SK-N-SH treated with all-trans-retinoic acid at 6 μM for 48 hours (cell line): ENCODE measurements at regions not wholly inside any gene's neighbourhood (a gene's known extent, or its start where the extent isn't known, plus 50 kb on each side); places are given as distances from the start of the nearest gene placed in this dataset.
"Not testable (repeated sequence)": the region's sequence is repeated elsewhere in the genome, so short reads cannot be mapped to it uniquely, and the experiment has no call there.

ENCODE experiments used
- ATAC-seq: fragments of 200-7000 bp; cut with Tn5 transposase; 3 replicates; pipeline ENCODE4 v1.9.1; 2020; ENCODE audit warnings: mild to moderate bottlenecking, moderate library complexity
- ARNTL ChIP-seq: fragments of 450-650 bp; formaldehyde crosslinking; IDR thresholded peaks from 2 replicates; pipeline ENCODE4 v1.5.0; 2020; ENCODE audit warnings: low read depth, mild to moderate bottlenecking, moderate library complexity, borderline replicate concordance
- CREB5 ChIP-seq: fragments of 250-450 bp; sonication (Bioruptor Pico); IDR thresholded peaks from 2 replicates; pipeline ENCODE4 v1.5.1; 2020; ENCODE audit warnings: low read depth, mild to moderate bottlenecking, moderate library complexity
- CSDC2 ChIP-seq: fragments of 250-450 bp; sonication (Bioruptor Pico); IDR thresholded peaks from 2 replicates; pipeline ENCODE4 v1.5.0; 2020; ENCODE audit warnings: mild to moderate bottlenecking, moderate library complexity
- CSRNP3 ChIP-seq: fragments of 250-450 bp; sonication (Bioruptor Pico); IDR thresholded peaks from 2 replicates; pipeline ENCODE4 v1.5.1; 2021; ENCODE audit warnings: mild to moderate bottlenecking, moderate library complexity
- ESRRG ChIP-seq: fragments of 250-450 bp; sonication (Bioruptor Pico); IDR thresholded peaks from 2 replicates; pipeline ENCODE4 v1.6.1; 2021; ENCODE audit warnings: mild to moderate bottlenecking
- ISL1 ChIP-seq: fragments of 250-450 bp; sonication (Bioruptor Pico); IDR thresholded peaks from 2 replicates; pipeline ENCODE4 v2.1.2; 2022; ENCODE audit warnings: mild to moderate bottlenecking, moderate library complexity
- PATZ1 ChIP-seq: fragments of 250-450 bp; sonication (Bioruptor Pico); IDR thresholded peaks from 2 replicates; pipeline ENCODE4 v1.8.0; 2020; ENCODE audit warnings: mild to moderate bottlenecking, moderate library complexity, borderline replicate concordance
- POU6F1 ChIP-seq: fragments of 250-450 bp; sonication (Bioruptor Pico); IDR thresholded peaks from 2 replicates; pipeline ENCODE4 v1.8.0; 2021; ENCODE audit warnings: low read depth, mild to moderate bottlenecking, moderate library complexity, borderline replicate concordance
- PPARA ChIP-seq: fragments of 250-450 bp; sonication (Bioruptor Pico); IDR thresholded peaks from 2 replicates; pipeline ENCODE4 v1.5.0; 2020; ENCODE audit warnings: mild to moderate bottlenecking, borderline replicate concordance
- RARB ChIP-seq: fragments of 250-450 bp; sonication (Bioruptor Pico); IDR thresholded peaks from 2 replicates; pipeline ENCODE4 v1.8.0; 2021; ENCODE audit warnings: mild to moderate bottlenecking, moderate library complexity
- SNAI2 ChIP-seq: fragments of 250-450 bp; sonication (Bioruptor Pico); IDR thresholded peaks from 2 replicates; pipeline ENCODE4 v1.5.0; 2020; ENCODE audit warnings: mild to moderate bottlenecking, moderate library complexity
- TCF4 ChIP-seq: fragments of 250-450 bp; sonication (Bioruptor Pico); IDR thresholded peaks from 2 replicates; pipeline ENCODE4 v1.8.0; 2021; ENCODE audit warnings: mild to moderate bottlenecking, moderate library complexity, borderline replicate concordance
- TOX ChIP-seq: fragments of 250-450 bp; sonication (Bioruptor Pico); IDR thresholded peaks from 2 replicates; pipeline ENCODE4 v1.8.0; 2021; ENCODE audit warnings: mild to moderate bottlenecking, moderate library complexity, borderline replicate concordance
- ZFP3 ChIP-seq: fragments of 250-450 bp; sonication (Bioruptor Pico); IDR thresholded peaks from 2 replicates; pipeline ENCODE4 v1.5.0; 2020; ENCODE audit warnings: mild to moderate bottlenecking, moderate library complexity
- ZFP30 ChIP-seq: fragments of 450-650 bp; formaldehyde crosslinking; IDR thresholded peaks from 2 replicates; pipeline ENCODE4 v1.5.0; 2022; ENCODE audit warnings: mild to moderate bottlenecking, moderate library complexity
- ZNF70 ChIP-seq: fragments of 450-650 bp; formaldehyde crosslinking; IDR thresholded peaks from 2 replicates; pipeline ENCODE4 v1.5.0; 2020; ENCODE audit warnings: mild to moderate bottlenecking, moderate library complexity

GRCh38 chr2:137900421-137901141 is 63.7 kb upstream of the HNMT start:
- TF ChIP-seq CSRNP3 (no peak), ZFP3 (no peak), TOX (CRISPR knock-in tag) (no peak)
- no peak for ATAC-seq

- no peak for TF ChIP-seq SNAI2 (CRISPR knock-in tag)
- no peak for TF ChIP-seq PPARA
- TF ChIP-seq PATZ1 (CRISPR knock-in tag), result no peak
- TF ChIP-seq CSDC2, result no peak
- no peak for TF ChIP-seq ZNF70 (CRISPR knock-in tag)
- no peak for TF ChIP-seq ISL1 (CRISPR knock-in tag)
- no peak for TF ChIP-seq POU6F1 (CRISPR knock-in tag)
- 0 out of 3 replicates have a peak, but pooled peaks have one; percentile 33 for ATAC-seq
Observed at GRCh38 chr2:137910641-137911040, 53.6 kb upstream of the HNMT start.

GRCh38 chr2:137912371-137912770 is 51.9 kb upstream of the HNMT start:
- TF ChIP-seq RARB (CRISPR knock-in tag) (no peak), PATZ1 (CRISPR knock-in tag) (no peak), CSRNP3 (no peak), ZFP3 (no peak), CREB5 (no peak), ISL1 (CRISPR knock-in tag) (no peak), ARNTL (no peak), POU6F1 (CRISPR knock-in tag) (no peak), TCF4 (CRISPR knock-in tag) (no peak), ZFP30 (no peak)
- no peak for ATAC-seq

- no peak for TF ChIP-seq ESRRG
- no peak for TF ChIP-seq CSDC2
- no peak for TF ChIP-seq ARNTL
- TF ChIP-seq, all 23 proteins: peak for 0
- no peak for ATAC-seq
Observed at GRCh38 chr2:137913169-137913568, 51.1 kb upstream of the HNMT start.

- not testable (repeated sequence) for ATAC-seq
Observed at GRCh38 chr2:137913648-137914047, 50.6 kb upstream of the HNMT start.
